SH-SY5Y (cell line): ENCODE measurements at regions not wholly inside any gene's neighbourhood (a gene's known extent, or its start where the extent isn't known, plus 50 kb on each side); places are given as distances from the start of the nearest gene placed in this dataset.

Source experiments
- GATA2 ChIP-seq: IDR thresholded peaks from 2 replicates; pipeline ENCODE4 v1.6.1; 2011; ENCODE audit warnings: mild to moderate bottlenecking, low read depth, low read length
- GATA3 ChIP-seq: IDR thresholded peaks from 2 replicates; pipeline ENCODE4 v1.6.1; 2011; ENCODE audit warnings: low read depth, mild to moderate bottlenecking, low read length, moderate library complexity

DNA sequence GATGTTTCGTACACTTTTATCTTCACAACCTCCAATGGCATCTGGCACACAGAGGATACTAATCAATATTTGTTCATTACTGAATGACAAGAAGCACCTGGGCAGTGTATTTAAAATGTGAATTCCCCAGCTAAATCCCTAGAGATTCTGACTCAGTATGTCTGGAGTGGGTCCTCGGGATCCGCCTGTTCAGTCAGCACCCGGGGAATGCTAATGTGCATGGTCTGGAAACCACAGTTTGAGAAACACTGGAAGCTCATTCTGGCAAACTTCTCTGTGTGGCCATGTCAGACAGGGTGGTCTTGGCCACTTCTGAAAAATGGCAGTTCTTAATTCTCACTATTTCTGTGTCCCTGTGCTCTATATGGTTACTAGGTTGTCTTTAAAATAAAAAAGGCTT is 138.8 kb upstream of the VCX start:
- no peak for TF ChIP-seq GATA3
- no peak for TF ChIP-seq GATA2
